PFSK-1 (cell line): ENCODE measurements at regions not wholly inside any gene's neighbourhood (a gene's known extent, or its start where the extent isn't known, plus 50 kb on each side); places are given as distances from the start of the nearest gene placed in this dataset.

Source experiments
- FOXP2 ChIP-seq: optimal IDR thresholded peaks from 2 replicates; pipeline ENCODE3; 2011; ENCODE audit warnings: borderline replicate concordance, control low read depth, inconsistent platforms; ENCODE audit not compliant: insufficient read depth; ENCODE audit errors: extremely low read length, extremely low read depth
- POLR2AphosphoS5 ChIP-seq: IDR thresholded peaks from 2 replicates; pipeline ENCODE4 v1.6.1; 2012; ENCODE audit warnings: low read depth, mild to moderate bottlenecking, control low read depth, low read length, moderate library complexity
- REST ChIP-seq, 2 experiments: IDR thresholded peaks; 2 replicates each; pipeline versions ENCODE4 v1.6.1 to v1.8.0; 2011 to 2012; ENCODE audit warnings: low read depth in 2 of 2, low read length in 2 of 2, control low read depth in 1 of 2, inconsistent platforms in 1 of 2, mild to moderate bottlenecking in 1 of 2, moderate library complexity in 1 of 2; ENCODE audit not compliant: insufficient read depth in 1 of 2
- SIN3A ChIP-seq: IDR thresholded peaks from 2 replicates; pipeline ENCODE4 v1.6.1; 2012; ENCODE audit warnings: mild to moderate bottlenecking, low read length, moderate library complexity, borderline replicate concordance; ENCODE audit not compliant: insufficient read depth
- TAF1 ChIP-seq: IDR thresholded peaks from 2 replicates; pipeline ENCODE4 v1.6.1; 2012; ENCODE audit warnings: low read length, control low read depth, borderline replicate concordance; ENCODE audit not compliant: insufficient read depth

- TF ChIP-seq POLR2AphosphoS5 (no peak), TAF1 (no peak), FOXP2 (no peak), REST (IDR thresholded peaks at IDR 0.05; ENCODE audit: insufficient read depth in 1 of 2, low read depth in 2 of 2, low read length in 2 of 2) (no peak), SIN3A (no peak)
These were observed 170.1 kb downstream of the ADRA2A start for GRCh38 chr10:111246814-111247452.

GRCh38 chr10:111247781-111248389 is 171.1 kb downstream of the ADRA2A start:
- no peak for TF ChIP-seq FOXP2
- no peak for TF ChIP-seq SIN3A
- no peak for TF ChIP-seq TAF1
- TF ChIP-seq REST (IDR thresholded peaks at IDR 0.05; ENCODE audit: insufficient read depth in 1 of 2, low read depth in 2 of 2, low read length in 2 of 2) = no peak
- no peak for TF ChIP-seq POLR2AphosphoS5

- TF ChIP-seq TAF1 = no peak
- no peak for TF ChIP-seq REST (IDR thresholded peaks at IDR 0.05; ENCODE audit: insufficient read depth in 1 of 2, low read depth in 2 of 2, low read length in 2 of 2)
- TF ChIP-seq POLR2AphosphoS5 = no peak
- no peak for TF ChIP-seq FOXP2
- no peak for TF ChIP-seq SIN3A
These were observed 173.1 kb downstream of the ADRA2A start for GRCh38 chr10:111249925-111250324.

- TF ChIP-seq TAF1 (no peak), REST (IDR thresholded peaks at IDR 0.05; ENCODE audit: insufficient read depth in 1 of 2, low read depth in 2 of 2, low read length in 2 of 2) (no peak), POLR2AphosphoS5 (no peak), SIN3A (no peak), FOXP2 (no peak)
These were observed 184.3 kb downstream of the ADRA2A start for GRCh38 chr10:111261081-111261615.
